Fibroblast of villous mesenchyme (primary cell): ENCODE measurements at regions not wholly inside any gene's neighbourhood (a gene's known extent, or its start where the extent isn't known, plus 50 kb on each side); places are given as distances from the start of the nearest gene placed in this dataset.

Source experiments
- DNase-seq: peaks from one replicate; pipeline ENCODE4 v3.0.0-alpha.2; 2010; ENCODE audit warnings: low read depth
- H3K4me3 ChIP-seq: 2 replicates; pipeline ENCODE4 v1.5.1; 2011; ENCODE audit warnings: low read depth, mild to moderate bottlenecking, low read length
- CTCF ChIP-seq: IDR thresholded peaks from 2 replicates; pipeline ENCODE4 v1.5.1; 2012; ENCODE audit warnings: low read depth, mild to moderate bottlenecking, low read length; ENCODE audit not compliant: insufficient read depth

GRCh38 chr13:47803131-47803530 lies 197.9 kb downstream of the SUCLA2 start:
- DNase-seq: no peak
- no peak overlapping the region for H3K4me3 ChIP-seq
- no peak for TF ChIP-seq CTCF

DNA sequence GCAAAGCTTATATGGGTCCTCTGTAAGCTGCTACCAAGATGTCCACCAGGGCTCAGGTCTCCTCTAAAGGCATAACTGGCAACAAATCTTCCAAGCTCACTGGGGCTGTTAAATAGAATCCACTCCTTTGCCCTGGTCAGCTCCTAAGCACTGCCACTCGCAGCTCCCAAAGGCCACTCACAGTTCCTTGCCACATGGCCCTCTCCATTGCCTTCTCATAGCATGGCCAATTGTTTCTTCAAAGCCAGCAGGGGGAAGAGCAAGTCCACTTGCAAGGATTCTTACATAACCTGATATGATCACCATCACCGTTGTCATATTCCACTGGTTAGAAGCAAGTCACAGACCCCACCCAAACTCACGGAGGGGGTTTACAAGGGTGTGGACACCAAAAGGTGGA lies 199.5 kb downstream of the SUCLA2 start:
- H3K4me3 ChIP-seq: no peak overlapping the region
- no peak for TF ChIP-seq CTCF
- DNase-seq: no peak

DNA sequence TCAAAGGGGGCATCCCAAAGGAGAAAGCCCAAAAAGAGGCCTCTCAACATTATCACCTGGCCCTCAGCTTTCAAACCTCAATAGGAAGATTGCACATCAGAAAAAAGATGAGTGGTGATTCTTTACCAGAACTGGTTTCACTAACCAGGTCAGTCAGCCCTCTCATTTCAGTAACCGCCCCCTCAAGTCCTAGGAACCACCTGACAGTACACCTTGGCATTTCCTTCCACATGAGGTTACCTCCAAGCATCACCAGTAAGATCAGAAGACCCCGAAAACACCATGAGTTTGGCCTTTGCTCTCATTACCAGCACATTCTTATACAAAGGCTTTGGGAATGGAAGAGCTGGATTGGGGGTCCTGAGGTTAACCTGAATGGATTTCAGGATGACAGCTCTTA lies 200.5 kb downstream of the SUCLA2 start:
- no peak overlapping the region for H3K4me3 ChIP-seq
- no peak for DNase-seq
- no peak for TF ChIP-seq CTCF

GRCh38 chr13:47798906-47799305 lies 202.2 kb downstream of the SUCLA2 start:
- DNase-seq: peak; percentile 35
- TF ChIP-seq CTCF: peak; percentile 51

DNA sequence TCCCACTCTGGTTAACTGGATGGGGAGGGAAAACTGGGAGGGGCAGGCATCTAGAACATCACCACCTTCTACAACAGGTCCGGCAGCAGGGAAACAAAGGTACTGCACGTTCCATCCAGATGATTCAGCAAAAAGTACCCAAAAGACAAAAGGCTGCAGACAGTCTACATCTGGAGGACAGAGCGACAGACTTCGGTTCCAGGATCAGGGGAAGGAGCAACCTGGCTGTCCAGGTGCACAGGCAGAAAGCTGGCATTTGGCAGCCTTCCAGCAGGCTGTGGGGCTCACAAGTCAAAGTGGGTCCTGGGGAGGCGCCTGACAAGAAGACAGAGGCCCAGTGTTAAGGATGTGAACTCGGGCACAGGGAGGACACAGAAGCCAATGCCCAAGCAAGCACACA lies 202.9 kb downstream of the SUCLA2 start:
- no peak for DNase-seq
- H3K4me3 ChIP-seq: no peak overlapping the region
- no peak for TF ChIP-seq CTCF

More at GRCh38 chr13:47798906-47799305, 202.2 kb downstream of the SUCLA2 start:
- H3K4me3 ChIP-seq: no peak overlapping the region

DNA sequence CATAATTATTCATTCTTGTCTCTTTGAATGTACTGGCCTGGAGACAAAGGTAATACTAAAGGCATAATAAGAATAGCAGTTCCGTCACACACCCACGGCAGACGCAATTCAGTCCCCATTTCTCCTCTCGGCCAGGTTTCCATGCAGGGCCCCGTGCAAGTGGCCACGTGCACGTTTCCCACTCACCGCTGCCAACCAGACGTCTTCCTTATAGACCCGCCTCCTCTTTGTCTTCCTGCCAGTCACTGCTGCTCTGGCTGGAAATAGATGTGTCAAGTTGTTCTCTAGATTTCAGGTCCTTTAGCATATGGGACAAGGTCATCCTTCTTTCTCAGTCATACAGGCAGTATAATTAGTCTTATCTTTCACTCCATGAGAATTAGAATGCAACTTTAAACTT lies 204.3 kb downstream of the SUCLA2 start:
- H3K4me3 ChIP-seq: no peak overlapping the region
- no peak for DNase-seq
- no peak for TF ChIP-seq CTCF

DNA sequence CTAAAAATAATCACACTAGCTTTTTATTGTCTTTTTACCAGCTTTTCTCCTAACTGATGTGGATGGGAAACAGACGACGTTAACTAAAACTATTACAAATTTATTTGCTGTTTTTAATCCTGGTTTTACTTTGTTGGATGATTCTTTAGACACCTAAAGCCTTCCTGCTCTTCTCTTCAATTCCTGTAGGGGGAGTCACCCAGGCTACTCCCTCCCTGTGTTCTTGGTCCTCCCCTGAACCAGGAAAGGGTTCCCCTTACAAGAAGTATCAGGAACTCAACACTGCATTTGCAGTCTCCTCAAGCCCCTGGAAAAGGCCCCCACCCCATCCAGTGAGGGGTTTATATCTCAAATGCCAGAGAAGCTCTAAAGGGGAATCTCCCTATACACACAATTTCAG lies 206.1 kb downstream of the SUCLA2 start:
- DNase-seq: peak; percentile 16
- H3K4me3 ChIP-seq: no peak overlapping the region
- peak; percentile 71 for TF ChIP-seq CTCF
